ENCODE measurements at regions not wholly inside any gene's neighbourhood (a gene's known extent, or its start where the extent isn't known, plus 50 kb on each side); places are given as distances from the start of the nearest gene placed in this dataset.

DNA sequence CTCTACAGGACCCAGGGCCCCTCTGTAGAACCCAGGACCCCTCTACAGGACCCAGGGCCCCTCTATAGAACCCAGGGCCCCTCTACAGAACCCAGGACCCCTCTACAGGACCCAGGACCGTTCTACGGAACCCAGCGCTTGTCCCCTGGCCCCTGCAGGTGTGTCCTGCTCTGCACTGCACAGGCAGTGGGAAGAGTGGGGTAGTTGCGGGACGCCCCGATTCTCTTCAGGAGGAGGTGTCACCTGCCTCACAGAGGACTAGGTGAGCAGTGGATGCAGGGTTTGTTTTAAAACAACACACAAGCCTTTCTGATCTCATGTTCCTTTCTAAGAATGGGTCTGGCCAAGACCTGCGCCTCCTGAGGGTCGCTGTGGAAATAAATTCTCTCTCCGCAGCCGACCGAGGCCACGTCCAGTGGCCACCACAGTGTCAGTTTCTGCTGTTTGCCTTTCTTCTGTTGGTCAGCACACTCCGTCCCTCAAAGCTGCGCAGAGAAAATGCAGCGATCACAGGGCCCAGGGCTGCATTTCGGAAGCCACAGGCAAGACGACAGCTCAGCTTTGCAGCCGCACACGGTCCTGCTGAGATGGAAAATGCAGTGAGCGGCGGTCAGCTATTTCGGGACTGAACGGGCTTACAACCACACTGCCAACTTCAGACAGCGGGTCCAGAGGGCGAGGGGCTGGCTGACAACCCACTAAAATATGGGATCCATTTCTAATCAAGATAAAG is 135.2 kb downstream of the DLL1 start:
- no peak for DNase-seq
- H3K9me3 ChIP-seq = no peaks in the 10 kb centered on the region

DNA sequence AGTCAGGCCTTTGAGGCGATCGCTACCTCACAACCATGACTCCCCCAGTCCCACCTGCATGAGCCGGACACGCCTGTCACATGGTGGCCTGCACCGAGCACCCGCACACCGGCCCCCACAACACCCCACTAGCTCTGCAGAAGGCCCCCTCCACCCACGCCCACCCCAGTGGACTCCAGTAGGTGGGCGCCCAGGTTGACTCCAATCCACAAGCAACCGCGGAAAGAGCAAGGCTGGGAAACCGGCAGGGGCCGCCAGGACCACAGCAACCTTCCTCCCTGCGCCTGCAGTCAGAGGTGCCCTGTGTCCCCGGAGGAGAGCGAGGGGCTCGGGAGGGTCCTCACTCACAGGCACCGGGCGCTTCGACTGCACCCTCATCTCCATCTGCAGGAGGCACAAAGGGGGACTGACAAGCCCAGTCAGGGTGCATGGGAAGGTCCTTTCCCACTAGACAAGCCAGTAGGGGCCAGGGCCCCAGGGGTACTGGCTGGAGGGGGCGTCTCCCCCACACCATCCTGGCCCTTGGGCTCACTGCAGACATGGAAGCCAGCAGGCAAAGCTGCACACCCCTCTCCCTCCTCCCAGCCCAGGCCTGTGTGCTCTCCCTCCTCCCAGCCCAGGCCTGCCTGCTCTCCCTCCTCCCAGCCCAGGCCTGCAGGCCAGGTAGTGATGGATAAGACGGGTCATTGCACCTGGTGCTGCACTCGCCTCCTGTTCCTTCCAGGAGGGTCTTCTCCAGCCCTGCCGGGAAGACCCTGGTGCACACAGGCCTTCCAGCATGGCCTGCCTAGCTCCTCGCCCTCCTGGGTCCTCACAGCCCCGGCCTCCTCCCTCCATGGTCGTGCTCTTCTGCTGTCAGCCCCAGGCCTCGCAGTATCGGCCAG is 137.2 kb downstream of the DLL1 start:
- Histone ChIP-seq H3K4me3 (no peak overlapping the region), H3K36me3 (no peaks in the 10 kb centered on the region), H3K27ac (no peak overlapping the region), H3K4me1 (peaks cover 0 to 14% (median 11%) of the 10 kb centered on the region in 4 donors), H3K9me3 (no peaks in the 10 kb centered on the region), H3K27me3 (no peaks in the 10 kb centered on the region)
- WGBS, 2 donors = 77 to 90% methylated on average over 29 of the region's 29 CpGs
- intact Hi-C loops (cut with DNase I) = no loop called here
- DNase-seq = no peak
- no peak for TF ChIP-seq POLR2A (IDR thresholded peaks at IDR 0.05)
- no peak for TF ChIP-seq POLR2AphosphoS5 (IDR thresholded peaks at IDR 0.05)
- no peak for TF ChIP-seq EP300 (IDR thresholded peaks at IDR 0.05)
- TF ChIP-seq, protein P1, sequence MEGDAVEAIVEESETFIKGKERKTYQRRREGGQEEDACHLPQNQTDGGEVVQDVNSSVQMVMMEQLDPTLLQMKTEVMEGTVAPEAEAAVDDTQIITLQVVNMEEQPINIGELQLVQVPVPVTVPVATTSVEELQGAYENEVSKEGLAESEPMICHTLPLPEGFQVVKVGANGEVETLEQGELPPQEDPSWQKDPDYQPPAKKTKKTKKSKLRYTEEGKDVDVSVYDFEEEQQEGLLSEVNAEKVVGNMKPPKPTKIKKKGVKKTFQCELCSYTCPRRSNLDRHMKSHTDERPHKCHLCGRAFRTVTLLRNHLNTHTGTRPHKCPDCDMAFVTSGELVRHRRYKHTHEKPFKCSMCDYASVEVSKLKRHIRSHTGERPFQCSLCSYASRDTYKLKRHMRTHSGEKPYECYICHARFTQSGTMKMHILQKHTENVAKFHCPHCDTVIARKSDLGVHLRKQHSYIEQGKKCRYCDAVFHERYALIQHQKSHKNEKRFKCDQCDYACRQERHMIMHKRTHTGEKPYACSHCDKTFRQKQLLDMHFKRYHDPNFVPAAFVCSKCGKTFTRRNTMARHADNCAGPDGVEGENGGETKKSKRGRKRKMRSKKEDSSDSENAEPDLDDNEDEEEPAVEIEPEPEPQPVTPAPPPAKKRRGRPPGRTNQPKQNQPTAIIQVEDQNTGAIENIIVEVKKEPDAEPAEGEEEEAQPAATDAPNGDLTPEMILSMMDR (IDR thresholded peaks at IDR 0.05) = no peak

More for the DNA sequence above, 135.2 kb downstream of the DLL1 start:
- Histone ChIP-seq H3K36me3 (no peaks in the 10 kb centered on the region), H3K4me3 (no peak overlapping the region), H3K4me1 (peaks cover 0 to 14% (median 11%) of the 10 kb centered on the region in 4 donors), H3K27ac (no peak overlapping the region), H3K27me3 (no peaks in the 10 kb centered on the region)
- WGBS, 2 donors = 91 to 95% methylated on average over 25 of the region's 25 CpGs
- no peak for TF ChIP-seq POLR2A (IDR thresholded peaks at IDR 0.05)
- TF ChIP-seq, protein P1 (IDR thresholded peaks at IDR 0.05) = no peak
- no peak for TF ChIP-seq POLR2AphosphoS5 (IDR thresholded peaks at IDR 0.05)
- TF ChIP-seq EP300 (IDR thresholded peaks at IDR 0.05) = no peak
- intact Hi-C loops (cut with DNase I) = no loop called here

DNA sequence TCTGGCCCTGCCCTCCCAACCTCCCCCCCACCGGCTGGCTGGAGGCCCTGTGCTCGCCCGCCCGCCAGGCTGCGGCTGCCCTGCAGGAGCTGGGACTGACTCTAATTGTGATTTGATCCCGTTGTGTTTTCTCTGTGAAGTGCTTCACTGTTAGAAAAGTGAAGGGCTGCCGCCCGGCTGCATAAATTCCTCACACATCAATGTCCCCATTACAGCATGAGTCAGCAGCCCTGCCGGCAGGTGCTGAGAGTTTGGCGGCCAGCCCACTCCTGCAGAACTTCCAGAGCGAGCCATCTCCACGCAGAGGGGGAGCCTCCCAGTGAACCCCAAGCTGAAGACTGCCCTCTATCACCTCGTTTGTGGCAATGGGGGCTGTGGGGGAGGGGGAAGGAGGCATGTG is 137.9 kb downstream of the DLL1 start:
- Histone ChIP-seq H3K36me3 (no peaks in the 10 kb centered on the region), H3K4me3 (no peak overlapping the region), H3K27ac (peak overlapping the region in 3 of 4 donors; percentile 19 to 69 (median 50)), H3K4me1 (peaks cover 0 to 14% (median 11%) of the 10 kb centered on the region in 4 donors), H3K9me3 (no peaks in the 10 kb centered on the region), H3K27me3 (no peaks in the 10 kb centered on the region)
- 7 to 19% methylated on average over 13 of the region's 13 CpGs for WGBS, 2 donors
- DNase-seq = no peak
- intact Hi-C loops (cut with DNase I) = no loop called here
- TF ChIP-seq POLR2AphosphoS5 (IDR thresholded peaks at IDR 0.05) (no peak), EP300 (IDR thresholded peaks at IDR 0.05) (no peak), POLR2A (IDR thresholded peaks at IDR 0.05) (no peak)
- TF ChIP-seq, protein P1 (IDR thresholded peaks at IDR 0.05) = no peak

DNA sequence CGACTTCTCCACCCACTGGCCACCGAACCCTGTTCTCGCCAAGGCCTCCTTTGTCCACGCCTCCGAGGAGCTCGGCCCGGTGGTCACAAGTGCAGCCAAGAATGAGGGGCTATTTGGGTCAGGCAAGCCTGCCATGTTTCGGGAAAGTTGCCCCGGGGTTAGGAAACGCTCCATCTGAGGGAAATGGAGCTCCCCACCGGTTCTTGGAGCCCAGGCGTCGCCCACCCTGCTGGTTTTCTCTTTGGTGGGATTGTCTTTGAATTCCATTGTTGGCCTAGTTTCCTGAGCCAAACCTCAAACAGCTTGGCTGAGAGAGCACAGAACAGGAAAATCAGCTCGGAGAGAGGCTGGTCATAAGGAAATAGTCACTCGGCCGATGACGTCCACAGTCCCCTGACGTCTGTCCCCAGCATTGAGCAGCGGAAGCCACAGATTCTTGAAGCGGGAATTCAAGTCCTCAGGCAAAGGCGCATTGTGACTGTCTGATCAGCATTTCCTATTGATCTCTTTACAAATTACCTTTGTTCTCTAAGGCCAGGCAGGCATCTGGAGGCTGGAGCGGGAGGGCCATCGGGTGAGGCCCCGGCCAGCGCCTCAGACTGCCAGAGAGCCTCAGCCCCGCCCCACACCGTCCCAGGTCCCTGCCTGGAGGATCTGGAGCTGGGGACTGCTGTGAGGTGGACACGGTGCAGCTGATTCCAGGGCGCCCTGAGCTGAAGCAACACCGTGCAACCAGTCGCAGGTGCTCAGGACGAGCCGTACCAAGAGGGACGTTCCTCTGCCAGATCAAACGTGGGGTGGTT is 138.6 kb downstream of the DLL1 start:
- TF ChIP-seq, protein P1 (IDR thresholded peaks at IDR 0.05) = no peak
- TF ChIP-seq POLR2AphosphoS5 (IDR thresholded peaks at IDR 0.05) = peak in 3 of 4 donors; percentile 17 to 54 (median 30)
- no peak for DNase-seq
- Histone ChIP-seq H3K4me1 (peaks cover 0 to 18% (median 15%) of the 10 kb centered on the region in 4 donors), H3K36me3 (no peaks in the 10 kb centered on the region), H3K4me3 (no peak overlapping the region), H3K27me3 (no peaks in the 10 kb centered on the region), H3K9me3 (no peaks in the 10 kb centered on the region), H3K27ac (peak overlapping the region in 3 of 4 donors; percentile 19 to 69 (median 50))
- intact Hi-C loops (cut with DNase I) = no loop called here
- 43 to 57% methylated on average over 35 of the region's 35 CpGs for WGBS, 2 donors
